GM21367 (cell line): ENCODE measurements at regions not wholly inside any gene's neighbourhood (a gene's known extent, or its start where the extent isn't known, plus 50 kb on each side); places are given as distances from the start of the nearest gene placed in this dataset.

ENCODE experiments used
- ATAC-seq: cut with Tn5 transposase; IDR thresholded peaks from one replicate; pipeline ENCODE4 v1.9.1; 2021; ENCODE audit not compliant: unreplicated experiment

- no peak for ATAC-seq
Observed at GRCh38 chr13:50345804-50346203, 330.6 kb downstream of the KCNRG start.

- no peak for ATAC-seq
Observed at GRCh38 chr13:50348371-50348770, 333.1 kb downstream of the KCNRG start.

- no peak for ATAC-seq
Observed at GRCh38 chr13:50352720-50353480, 337.7 kb downstream of the KCNRG start.

DNA sequence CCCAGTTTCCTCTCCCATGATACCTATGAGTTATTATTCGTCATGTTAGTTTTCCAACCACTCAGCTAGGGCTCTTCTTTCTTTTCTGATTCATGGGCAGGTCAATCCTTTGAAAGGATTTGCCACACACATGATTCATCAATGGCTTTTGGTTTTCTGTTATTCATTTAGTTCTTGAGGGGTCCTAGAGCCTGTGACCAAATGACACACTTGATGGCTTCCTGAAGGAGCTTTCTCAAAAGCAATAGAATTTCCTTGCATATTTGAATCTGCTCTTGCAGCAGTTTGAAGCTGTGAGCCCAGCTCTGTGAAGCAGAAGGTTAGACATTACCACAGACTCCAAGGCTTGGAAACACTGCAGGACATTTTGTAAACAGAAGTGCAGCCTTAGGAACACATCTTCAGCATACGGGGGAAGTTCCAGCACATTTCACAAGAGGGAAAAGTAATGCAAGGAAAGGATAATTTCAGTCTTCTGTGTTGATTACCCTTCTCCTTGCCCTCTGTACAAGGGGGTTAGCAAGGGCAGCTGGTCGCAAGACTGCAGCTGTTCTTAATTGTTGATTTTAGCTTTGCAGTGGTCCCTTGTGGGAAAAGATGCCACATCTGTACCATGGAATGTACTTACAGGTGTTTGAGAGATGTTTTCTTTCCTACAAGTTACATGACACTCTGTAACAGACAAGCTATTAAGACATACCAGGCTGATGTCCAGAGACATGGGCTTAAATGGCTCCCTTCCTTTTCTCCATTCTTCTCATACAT lies 338.6 kb downstream of the KCNRG start:
- no peak for ATAC-seq

DNA sequence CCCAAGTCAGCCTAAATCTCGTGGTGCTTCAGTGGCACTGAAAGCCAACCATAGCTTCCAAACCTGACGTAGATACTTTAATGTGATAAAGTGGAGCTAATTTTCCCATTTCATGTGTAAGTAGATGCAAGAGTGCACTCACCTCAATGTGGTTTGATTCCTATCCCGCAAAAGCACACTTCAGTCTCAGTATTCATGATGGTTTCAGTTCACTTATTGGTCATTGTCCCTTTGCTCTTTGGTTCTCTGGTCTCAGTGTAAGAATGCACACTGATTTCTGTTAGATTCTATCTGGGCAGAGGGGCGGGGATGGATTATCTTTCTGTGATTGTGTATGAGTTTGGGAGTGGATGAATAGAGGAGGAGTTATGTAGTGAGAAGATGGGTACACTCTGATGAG lies 340.6 kb downstream of the KCNRG start:
- no peak for ATAC-seq

DNA sequence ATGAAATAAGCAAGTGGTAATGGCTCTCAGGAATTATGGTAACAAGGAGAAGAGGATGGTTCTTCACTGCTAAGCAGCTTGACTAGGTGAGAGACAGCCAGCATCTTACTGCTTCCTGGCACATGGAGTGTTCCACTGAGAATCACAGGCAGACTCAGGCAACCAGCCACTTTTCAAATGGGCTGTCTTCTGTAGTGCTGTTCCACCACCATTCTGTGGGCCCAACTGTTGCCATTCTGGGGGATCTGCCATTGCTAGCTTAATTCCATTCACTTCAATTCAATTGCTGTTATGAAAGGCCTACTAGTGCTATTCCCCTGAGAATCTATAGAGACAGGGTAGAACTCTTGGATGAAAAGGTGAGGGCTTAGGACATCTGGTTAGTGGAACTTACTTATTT lies 341.9 kb downstream of the KCNRG start:
- ATAC-seq = no peak

DNA sequence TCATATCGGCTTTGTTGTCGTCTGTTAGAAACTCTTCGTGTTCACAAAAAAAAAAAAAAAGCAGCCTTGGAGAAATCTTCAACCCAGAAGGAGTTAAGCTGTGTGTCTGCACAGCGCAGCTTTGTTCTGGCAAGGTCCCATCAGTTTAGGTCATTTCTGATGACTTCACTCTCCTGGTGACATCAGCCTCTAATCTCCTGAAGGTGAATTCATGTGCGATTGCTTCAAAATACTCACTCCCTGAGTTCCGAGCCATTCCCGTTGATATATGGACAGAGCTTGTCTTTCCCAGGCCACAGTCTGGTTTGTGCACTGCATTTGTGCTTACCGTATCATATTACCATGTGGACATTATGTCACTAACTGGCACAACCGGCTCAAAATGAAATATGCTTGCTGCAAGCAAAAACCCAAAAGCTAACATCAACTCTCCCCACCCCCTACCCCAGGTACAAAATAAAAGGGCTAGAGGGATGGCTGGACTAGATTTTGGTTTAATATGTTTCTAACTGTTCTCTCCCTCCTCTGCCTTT lies 342.4 kb downstream of the KCNRG start:
- ATAC-seq = no peak

DNA sequence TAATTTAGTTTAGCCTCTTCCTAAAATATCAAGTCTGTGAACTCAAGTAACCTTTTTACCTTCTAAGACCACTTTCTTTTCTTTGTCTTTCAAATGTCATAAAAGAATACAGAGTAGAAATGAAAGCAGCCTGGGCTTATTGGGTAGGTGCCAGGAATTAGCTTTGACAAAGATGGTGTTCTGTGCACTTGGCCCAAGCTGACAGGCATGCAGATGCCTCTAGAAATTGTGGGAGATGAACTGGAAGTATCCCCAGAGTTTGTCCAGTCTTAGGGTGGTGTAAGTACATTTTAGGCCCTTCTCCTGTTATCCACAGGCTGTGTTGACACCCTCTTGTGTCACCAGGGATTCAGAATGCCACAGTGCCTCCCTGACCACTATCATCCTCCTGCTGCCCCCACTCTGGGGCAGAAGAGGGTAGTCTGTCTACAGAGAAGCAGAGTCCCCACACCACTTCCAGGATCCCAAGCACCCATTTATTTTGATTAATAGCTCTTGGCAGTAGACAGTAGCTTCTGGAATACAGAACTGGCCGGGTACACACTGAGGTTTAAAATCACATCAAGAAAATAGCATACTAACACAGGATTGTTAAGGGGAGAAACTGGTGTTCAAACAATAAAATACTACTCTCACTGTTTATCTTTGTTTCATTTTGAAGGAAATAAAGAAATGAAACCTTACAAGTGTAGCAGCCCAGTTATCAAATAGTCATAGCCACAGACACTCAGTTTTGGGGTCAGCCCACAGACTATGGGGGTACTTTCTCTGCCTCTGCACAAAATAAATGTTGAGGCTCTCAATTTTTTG lies 343.2 kb downstream of the KCNRG start:
- ATAC-seq = no peak

DNA sequence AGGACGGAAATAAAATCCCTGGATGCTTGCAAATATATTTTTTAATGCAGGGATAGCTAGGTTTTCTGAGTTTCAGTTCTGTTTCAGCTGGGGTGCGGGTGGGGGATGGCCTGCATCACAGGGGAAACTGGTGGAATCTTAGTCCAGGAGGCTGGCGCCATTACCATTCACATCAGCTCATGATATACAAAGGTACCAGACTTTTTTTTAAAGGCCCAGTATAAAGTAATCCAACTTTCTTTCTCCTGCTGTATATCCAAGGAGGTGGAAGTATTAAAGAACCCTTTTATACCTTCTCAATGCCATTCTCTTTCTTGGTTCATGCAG lies 343.8 kb downstream of the KCNRG start:
- no peak for ATAC-seq

DNA sequence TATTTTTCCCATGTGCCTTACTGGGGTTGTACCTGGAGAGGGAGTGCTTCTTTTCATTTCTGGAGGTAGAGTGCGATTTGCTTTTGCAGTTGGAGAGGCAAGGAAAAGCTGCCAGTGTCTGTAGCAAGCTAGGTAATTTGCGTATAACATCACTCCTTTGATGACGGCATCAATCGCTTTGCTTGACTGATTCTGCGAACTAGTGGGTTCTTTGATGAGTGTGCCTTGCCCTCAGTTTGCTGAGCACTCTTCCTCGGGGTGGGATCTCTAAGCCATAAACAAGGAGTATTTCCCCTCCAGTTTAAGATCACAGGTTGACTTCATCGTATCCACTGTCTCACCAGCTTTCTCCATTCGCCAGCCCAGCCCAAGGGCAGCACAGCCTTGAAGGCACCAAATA lies 344.5 kb downstream of the KCNRG start:
- no peak for ATAC-seq

- no peak for ATAC-seq
Observed at GRCh38 chr13:50360637-50361036, 345.4 kb downstream of the KCNRG start.

- no peak for ATAC-seq
Observed at GRCh38 chr13:50361282-50361681, 346.0 kb downstream of the KCNRG start.

- peak; percentile 36 for ATAC-seq
Observed at GRCh38 chr13:50365408-50366391, 350.5 kb downstream of the KCNRG start.

DNA sequence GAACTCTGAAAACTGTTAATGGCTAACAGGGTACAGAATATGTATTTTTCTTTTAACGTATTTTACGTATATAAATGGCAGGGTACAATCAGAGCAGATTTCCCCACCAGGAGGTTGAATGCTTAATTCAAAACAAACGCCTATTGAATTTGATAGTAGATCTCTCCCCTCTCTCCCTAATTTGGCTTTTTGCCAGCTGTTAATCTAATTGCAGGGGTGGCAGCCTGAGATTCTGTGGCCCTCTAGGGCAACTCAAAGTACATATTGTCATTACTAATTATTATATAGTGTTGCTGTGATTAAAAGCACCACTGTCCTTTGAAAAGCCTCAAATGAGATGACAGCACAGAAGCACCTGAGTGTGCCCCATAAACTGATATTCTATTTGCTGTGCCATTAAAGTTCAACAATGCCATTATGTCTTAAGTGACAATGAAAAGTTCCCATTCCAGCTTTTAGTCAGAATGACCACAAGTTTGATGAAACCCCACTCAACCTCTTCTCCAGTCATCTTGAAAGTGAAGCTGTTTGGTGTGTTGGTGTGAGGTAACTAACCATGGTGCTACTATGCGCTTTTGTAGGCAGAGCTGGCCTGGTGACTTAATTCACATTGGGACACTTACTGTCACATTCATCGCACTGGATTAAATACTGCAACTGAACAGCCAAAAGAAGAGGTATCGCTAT lies 351.4 kb downstream of the KCNRG start:
- peak; percentile 63 for ATAC-seq

DNA sequence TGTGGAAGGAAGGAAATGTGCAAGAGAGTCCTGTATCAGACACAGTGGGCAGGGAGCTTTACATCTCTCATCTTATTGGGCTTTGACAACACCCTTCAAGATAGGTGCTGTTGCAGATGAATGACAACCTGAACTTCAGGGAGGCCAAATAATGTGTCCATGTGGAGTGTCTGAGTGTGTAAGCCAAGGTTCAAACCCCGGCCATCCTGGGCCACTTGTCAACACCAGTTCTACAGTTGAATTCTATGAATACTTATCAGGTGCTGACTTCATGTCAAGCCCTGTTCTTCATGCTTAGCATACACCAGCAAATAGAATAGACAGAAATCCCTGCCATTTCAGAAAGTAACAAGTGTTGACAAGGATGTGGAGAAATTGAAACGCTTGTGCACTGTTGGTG lies 354.4 kb downstream of the KCNRG start:
- no peak for ATAC-seq

- ATAC-seq = peak; percentile 72
Observed at GRCh38 chr13:50370303-50370950, 355.2 kb downstream of the KCNRG start.

GRCh38 chr13:50374517-50374916 lies 359.3 kb downstream of the KCNRG start:
- ATAC-seq = no peak

- no peak for ATAC-seq
Observed at GRCh38 chr13:50375792-50376191, 360.5 kb downstream of the KCNRG start.

- ATAC-seq = no peak
Observed at GRCh38 chr13:50376895-50377575, 361.8 kb downstream of the KCNRG start.
